ENCODE measurements at regions not wholly inside any gene's neighbourhood (a gene's known extent, or its start where the extent isn't known, plus 50 kb on each side); places are given as distances from the start of the nearest gene placed in this dataset.

DNA sequence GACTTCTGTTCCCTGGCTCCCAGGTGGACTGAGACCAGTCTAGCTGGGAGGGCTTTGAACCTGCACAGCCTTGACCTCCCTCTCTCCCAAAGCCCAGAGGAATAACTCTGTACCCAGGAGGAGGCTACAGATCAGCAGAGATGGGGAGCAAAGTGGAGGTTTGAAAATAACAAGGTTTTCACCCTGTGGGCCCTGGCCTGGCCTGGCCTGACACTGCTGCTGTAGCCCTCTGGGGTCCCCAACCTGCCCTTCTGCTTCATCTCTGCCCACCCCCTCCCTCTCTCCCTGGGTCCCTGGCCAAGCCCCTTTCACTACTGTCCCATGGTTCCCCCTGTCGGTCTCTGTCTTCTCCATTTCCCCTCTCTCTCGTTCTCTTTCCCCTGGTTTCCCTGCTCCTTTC lies 225.2 kb downstream of the BUD13 start:
- TF ChIP-seq, protein P1, sequence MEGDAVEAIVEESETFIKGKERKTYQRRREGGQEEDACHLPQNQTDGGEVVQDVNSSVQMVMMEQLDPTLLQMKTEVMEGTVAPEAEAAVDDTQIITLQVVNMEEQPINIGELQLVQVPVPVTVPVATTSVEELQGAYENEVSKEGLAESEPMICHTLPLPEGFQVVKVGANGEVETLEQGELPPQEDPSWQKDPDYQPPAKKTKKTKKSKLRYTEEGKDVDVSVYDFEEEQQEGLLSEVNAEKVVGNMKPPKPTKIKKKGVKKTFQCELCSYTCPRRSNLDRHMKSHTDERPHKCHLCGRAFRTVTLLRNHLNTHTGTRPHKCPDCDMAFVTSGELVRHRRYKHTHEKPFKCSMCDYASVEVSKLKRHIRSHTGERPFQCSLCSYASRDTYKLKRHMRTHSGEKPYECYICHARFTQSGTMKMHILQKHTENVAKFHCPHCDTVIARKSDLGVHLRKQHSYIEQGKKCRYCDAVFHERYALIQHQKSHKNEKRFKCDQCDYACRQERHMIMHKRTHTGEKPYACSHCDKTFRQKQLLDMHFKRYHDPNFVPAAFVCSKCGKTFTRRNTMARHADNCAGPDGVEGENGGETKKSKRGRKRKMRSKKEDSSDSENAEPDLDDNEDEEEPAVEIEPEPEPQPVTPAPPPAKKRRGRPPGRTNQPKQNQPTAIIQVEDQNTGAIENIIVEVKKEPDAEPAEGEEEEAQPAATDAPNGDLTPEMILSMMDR (IDR thresholded peaks at IDR 0.05), result no peak
- TF ChIP-seq POLR2A (IDR thresholded peaks at IDR 0.05), result no peak
